Neuronal stem cell (in vitro differentiated cells): ENCODE measurements at regions not wholly inside any gene's neighbourhood (a gene's known extent, or its start where the extent isn't known, plus 50 kb on each side); places are given as distances from the start of the nearest gene placed in this dataset.

ENCODE experiments used
- DNase-seq: peaks from one replicate; pipeline ENCODE4 v3.0.0-alpha.2; 2013; ENCODE audit warnings: low spot score
- H2AFZ ChIP-seq: one replicate; pipeline ENCODE4 v1.6.1; 2013; ENCODE audit warnings: mild to moderate bottlenecking, low read length, inconsistent platforms
- H2AK5ac ChIP-seq: 2 replicates; pipeline ENCODE4 v1.6.1; 2013; ENCODE audit warnings: low read depth, mild to moderate bottlenecking, inconsistent platforms, low read length, moderate library complexity, mixed read lengths
- H2BK120ac ChIP-seq: 2 replicates; pipeline ENCODE4 v1.6.1; 2013; ENCODE audit warnings: low read depth, mild to moderate bottlenecking, inconsistent platforms, low read length, moderate library complexity, mixed read lengths
- H2BK12ac ChIP-seq: one replicate; pipeline ENCODE4 v1.6.1; 2013; ENCODE audit warnings: low read length, inconsistent platforms
- H2BK15ac ChIP-seq: 2 replicates; pipeline ENCODE4 v1.6.1; 2013; ENCODE audit warnings: mild to moderate bottlenecking, low read length, inconsistent platforms, mixed read lengths
- H2BK5ac ChIP-seq: one replicate; pipeline ENCODE4 v1.6.1; 2013; ENCODE audit warnings: inconsistent platforms, mild to moderate bottlenecking, low read length, moderate library complexity
- H3K14ac ChIP-seq: one replicate; pipeline ENCODE4 v1.6.1; 2013; ENCODE audit warnings: low read length, inconsistent platforms
- H3K18ac ChIP-seq: 2 replicates; pipeline ENCODE4 v1.6.1; 2013; ENCODE audit warnings: low read length, inconsistent platforms
- H3K23ac ChIP-seq: 2 replicates; pipeline ENCODE4 v1.6.1; 2013; ENCODE audit warnings: low read depth, mild to moderate bottlenecking, mixed read lengths, low read length, inconsistent platforms; ENCODE audit not compliant: poor library complexity
- H3K27ac ChIP-seq: replicated peaks from 3 replicates; pipeline ENCODE4 v1.5.1; 2013; ENCODE audit warnings: low read length, inconsistent platforms
- H3K27me3 ChIP-seq, 3 experiments: 2 replicates each; pipeline ENCODE4 v1.6.1; 2013; ENCODE audit warnings: low read length in 3 of 3, mild to moderate bottlenecking in 2 of 3, inconsistent platforms in 1 of 3, low read depth in 1 of 3, mixed read lengths in 1 of 3, moderate library complexity in 1 of 3; ENCODE audit not compliant: control insufficient read depth in 3 of 3, insufficient read depth in 3 of 3
- H3K36me3 ChIP-seq, 2 donors: replicated peaks in 1 of 2; 2 replicates each; pipeline ENCODE4 v1.6.1; 2013; ENCODE audit warnings: low read length in 2 of 2; ENCODE audit not compliant: control insufficient read depth in 2 of 2, insufficient read depth in 2 of 2
- H3K4ac ChIP-seq: 2 replicates; pipeline ENCODE4 v1.6.1; 2013; ENCODE audit warnings: inconsistent platforms, mild to moderate bottlenecking, low read length, moderate library complexity
- H3K4me1 ChIP-seq, 2 donors: 1 replicate in 1 of 2; 2 replicates in 1 of 2; pipeline ENCODE4 v1.6.1; 2013; ENCODE audit warnings: low read length in 2 of 2, low read depth in 1 of 2; ENCODE audit not compliant: control insufficient read depth in 2 of 2, insufficient read depth in 1 of 2
- H3K4me2 ChIP-seq: one replicate; pipeline ENCODE4 v1.6.1; 2013; ENCODE audit warnings: mild to moderate bottlenecking, low read length, inconsistent platforms; ENCODE audit not compliant: insufficient read depth, poor library complexity, severe bottlenecking
- H3K4me3 ChIP-seq, 2 donors: 2 replicates each; pipeline ENCODE4 v1.5.1; 2013; ENCODE audit warnings: low read length in 2 of 2, mild to moderate bottlenecking in 2 of 2, inconsistent platforms in 1 of 2, moderate library complexity in 1 of 2
- H3K79me1 ChIP-seq: one replicate; pipeline ENCODE4 v1.6.1; 2013; ENCODE audit warnings: low read depth, mild to moderate bottlenecking, inconsistent platforms, low read length, moderate library complexity
- H3K9ac ChIP-seq: one replicate; pipeline ENCODE4 v1.6.1; 2013; ENCODE audit warnings: mild to moderate bottlenecking, low read depth, low read length, inconsistent platforms; ENCODE audit not compliant: poor library complexity
- H3K9me3 ChIP-seq, 2 donors: replicated peaks in 1 of 2; 2 replicates each; pipeline versions ENCODE3 to v1.6.1; 2013; ENCODE audit warnings: low read length in 2 of 2, mild to moderate bottlenecking in 2 of 2, inconsistent platforms in 1 of 2, low read depth in 1 of 2, mixed read lengths in 1 of 2, moderate library complexity in 1 of 2; ENCODE audit not compliant: control insufficient read depth in 2 of 2, insufficient read depth in 1 of 2
- H4K8ac ChIP-seq: one replicate; pipeline ENCODE4 v1.6.1; 2013; ENCODE audit warnings: low read depth, mild to moderate bottlenecking, inconsistent platforms, low read length, moderate library complexity
- H4K91ac ChIP-seq: one replicate; pipeline ENCODE4 v1.6.1; 2013; ENCODE audit warnings: low read length, low read depth, mild to moderate bottlenecking, inconsistent platforms; ENCODE audit not compliant: poor library complexity
- WGBS, 2 donors: extraction: QIAGEN DNeasy Blood & Tissue Kit; methylation state at CpG; one replicate each; pipeline ENCODE4 v1.1.7; 2013; ENCODE audit warnings: missing lambda C conversion rate in 2 of 2, mixed read lengths in 1 of 2; ENCODE audit not compliant: insufficient read length in 2 of 2, insufficient replicate concordance in 1 of 2; ENCODE audit errors: extremely low coverage in 2 of 2; 5-methylcytosine and 5-hydroxymethylcytosine counted together

GRCh38 chr7:42414028-42414427 is 177.0 kb upstream of the GLI3 start:
- Histone ChIP-seq H3K4ac (no peak overlapping the region), H3K4me3 (no peak overlapping the region), H2BK12ac (no peak overlapping the region), H3K14ac (no peak overlapping the region), H3K27ac (no peak overlapping the region), H3K36me3 (no peaks in the 10 kb centered on the region), H3K4me2 (no peak overlapping the region), H2BK15ac (no peak overlapping the region), H3K9me3 (no peaks in the 10 kb centered on the region), H3K27me3 (no peaks in the 10 kb centered on the region), H2AFZ (no peak overlapping the region), H2BK5ac (no peak overlapping the region), H2BK120ac (no peak overlapping the region), H4K8ac (no peak overlapping the region), H3K79me1 (no peaks in the 10 kb centered on the region), H3K4me1 (no peaks in the 10 kb centered on the region), H3K23ac (no peak overlapping the region), H4K91ac (no peak overlapping the region), H3K18ac (no peak overlapping the region), H2AK5ac (no peak overlapping the region), H3K9ac (no peak overlapping the region)
- no peak for DNase-seq

- DNase-seq: no peak
- no peak overlapping the region for H2AK5ac ChIP-seq
- no peak overlapping the region for H3K9ac ChIP-seq
- H3K4me2 ChIP-seq: no peak overlapping the region
- H3K79me1 ChIP-seq: no peaks in the 10 kb centered on the region
- H4K8ac ChIP-seq: no peak overlapping the region
- H2BK15ac ChIP-seq: no peak overlapping the region
- H3K4me1 ChIP-seq: peaks cover 0 to 8% of the 10 kb centered on the region in 2 donors
- H3K27me3 ChIP-seq: no peaks in the 10 kb centered on the region
- no peak overlapping the region for H3K4ac ChIP-seq
- H3K18ac ChIP-seq: no peak overlapping the region
- WGBS, 2 donors: no CpG with 5 or more reads among the region's 8 CpGs
- H3K9me3 ChIP-seq: no peaks in the 10 kb centered on the region
- H2AFZ ChIP-seq: peak overlapping the region; percentile 17
- H3K4me3 ChIP-seq: no peak overlapping the region
- no peak overlapping the region for H3K14ac ChIP-seq
- no peak overlapping the region for H3K23ac ChIP-seq
- H3K27ac ChIP-seq: no peak overlapping the region
- no peak overlapping the region for H2BK120ac ChIP-seq
- H2BK12ac ChIP-seq: peak overlapping the region; percentile 17
- no peak overlapping the region for H4K91ac ChIP-seq
- no peak overlapping the region for H2BK5ac ChIP-seq
- H3K36me3 ChIP-seq: no peaks in the 10 kb centered on the region
Measured at GRCh38 chr7:42409296-42409695, 172.3 kb upstream of the GLI3 start.

DNA sequence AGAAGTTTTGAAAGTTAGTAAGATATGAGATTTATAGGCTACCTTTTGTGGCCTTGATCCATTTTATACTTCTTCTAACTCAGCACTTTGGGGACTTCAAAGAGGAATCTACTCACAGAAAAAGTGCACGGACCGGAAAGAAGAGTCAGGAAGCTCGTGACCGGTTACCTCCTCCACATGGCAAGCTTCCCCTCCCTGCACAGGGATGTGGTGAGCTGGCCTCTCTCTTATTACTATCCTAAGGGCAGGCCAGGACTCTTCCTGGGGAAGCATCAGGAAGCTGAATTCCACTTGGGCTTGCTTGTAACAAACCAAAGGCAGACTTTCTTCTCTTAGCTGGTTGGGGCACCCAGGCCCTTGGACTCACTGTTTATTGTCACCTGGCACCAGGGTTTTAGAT is 170.8 kb upstream of the GLI3 start:
- Histone ChIP-seq H2BK12ac (no peak overlapping the region), H3K9ac (no peak overlapping the region), H2BK120ac (no peak overlapping the region), H3K18ac (no peak overlapping the region), H3K4ac (no peak overlapping the region), H3K4me1 (peaks cover 0 to 12% of the 10 kb centered on the region in 2 donors), H4K91ac (no peak overlapping the region), H2BK15ac (no peak overlapping the region), H3K23ac (no peak overlapping the region), H2AK5ac (no peak overlapping the region), H3K27ac (no peak overlapping the region), H3K79me1 (no peaks in the 10 kb centered on the region), H4K8ac (no peak overlapping the region), H3K27me3 (no peaks in the 10 kb centered on the region), H3K4me3 (no peak overlapping the region), H2BK5ac (no peak overlapping the region), H3K9me3 (no peaks in the 10 kb centered on the region), H2AFZ (no peak overlapping the region), H3K36me3 (no peaks in the 10 kb centered on the region), H3K14ac (no peak overlapping the region), H3K4me2 (no peak overlapping the region)
- WGBS, 2 donors: no CpG with 5 or more reads among the region's 4 CpGs
- DNase-seq: no peak

- Histone ChIP-seq H3K36me3 (no peaks in the 10 kb centered on the region), H3K9ac (no peak overlapping the region), H3K23ac (no peak overlapping the region), H4K8ac (no peak overlapping the region), H4K91ac (no peak overlapping the region), H3K4me2 (no peak overlapping the region), H2BK5ac (no peak overlapping the region), H3K79me1 (no peaks in the 10 kb centered on the region), H2AK5ac (no peak overlapping the region), H3K4ac (no peak overlapping the region), H3K18ac (no peak overlapping the region), H3K4me1 (peaks cover 0 to 12% of the 10 kb centered on the region in 2 donors), H3K27ac (no peak overlapping the region), H2AFZ (no peak overlapping the region), H3K4me3 (no peak overlapping the region), H2BK15ac (no peak overlapping the region), H2BK120ac (no peak overlapping the region), H3K27me3 (no peaks in the 10 kb centered on the region), H2BK12ac (no peak overlapping the region), H3K9me3 (no peaks in the 10 kb centered on the region), H3K14ac (no peak overlapping the region)
- no peak for DNase-seq
- WGBS, 2 donors: no CpG with 5 or more reads among the region's 15 CpGs
Measured at GRCh38 chr7:42407021-42407710, 170.2 kb upstream of the GLI3 start.
